GM21381 (cell line): ENCODE measurements at regions not wholly inside any gene's neighbourhood (a gene's known extent, or its start where the extent isn't known, plus 50 kb on each side); places are given as distances from the start of the nearest gene placed in this dataset.
"Not testable (repeated sequence)": the region's sequence is repeated elsewhere in the genome, so short reads cannot be mapped to it uniquely, and the experiment has no call there.

ENCODE experiments used
- ATAC-seq: cut with Tn5 transposase; IDR thresholded peaks from one replicate; pipeline ENCODE4 v1.9.1; 2021; ENCODE audit warnings: mild to moderate bottlenecking, moderate library complexity; ENCODE audit not compliant: unreplicated experiment

- no peak for ATAC-seq
Measured at GRCh38 chr10:57962839-57963238, 304.9 kb downstream of the IPMK start.

DNA sequence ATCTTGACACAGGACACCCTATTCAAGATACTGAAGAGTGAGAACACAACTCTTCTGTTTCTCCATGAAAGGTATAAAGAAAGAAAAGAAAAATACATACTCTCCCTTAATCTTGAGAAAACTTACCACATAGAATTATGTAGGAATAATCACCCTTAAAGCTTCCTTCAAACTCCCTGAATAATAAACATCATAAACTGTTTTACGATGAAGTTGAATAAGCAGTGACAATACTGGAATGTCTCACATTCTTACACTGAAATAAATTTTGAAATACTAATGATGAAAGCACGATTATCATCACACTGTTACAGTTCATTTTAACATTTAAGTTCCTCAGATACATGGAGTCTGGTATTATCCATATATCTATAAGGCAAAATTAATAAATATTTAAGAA, 306.2 kb downstream of the IPMK start:
- ATAC-seq = no peak

GRCh38 chr10:57960406-57960805, 307.3 kb downstream of the IPMK start:
- ATAC-seq = no peak

DNA sequence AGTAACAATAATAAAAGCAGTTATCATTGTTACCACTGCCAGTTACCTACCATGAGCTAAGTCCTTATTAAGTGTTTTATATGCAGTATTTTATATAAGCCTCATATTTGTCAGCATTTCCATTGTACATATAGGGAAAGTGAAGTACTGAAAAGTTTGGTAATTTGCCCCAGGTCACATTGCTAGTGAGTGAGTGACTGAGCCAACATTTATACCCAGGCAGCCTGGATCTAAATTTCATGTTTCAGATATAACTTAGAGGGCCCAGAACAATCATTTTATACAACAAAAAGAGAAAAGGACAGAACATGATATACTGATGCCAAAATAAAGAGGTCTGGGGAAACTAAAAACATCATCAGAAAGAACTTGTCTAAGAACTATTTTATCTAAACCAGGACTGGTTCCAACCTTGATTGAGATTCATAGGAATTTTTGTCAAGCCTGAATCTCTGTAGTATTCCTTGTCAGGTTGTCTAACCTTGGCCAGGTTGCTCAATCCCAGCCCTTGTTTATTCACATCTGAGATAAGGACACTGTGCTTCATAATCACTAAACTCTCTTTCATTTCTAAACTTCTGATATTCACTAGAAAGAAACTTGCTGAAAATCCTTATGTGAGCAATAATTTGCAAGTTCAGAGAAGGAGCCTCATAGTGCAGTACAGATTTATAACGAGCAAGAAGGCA, 308.2 kb downstream of the IPMK start:
- ATAC-seq = no peak

DNA sequence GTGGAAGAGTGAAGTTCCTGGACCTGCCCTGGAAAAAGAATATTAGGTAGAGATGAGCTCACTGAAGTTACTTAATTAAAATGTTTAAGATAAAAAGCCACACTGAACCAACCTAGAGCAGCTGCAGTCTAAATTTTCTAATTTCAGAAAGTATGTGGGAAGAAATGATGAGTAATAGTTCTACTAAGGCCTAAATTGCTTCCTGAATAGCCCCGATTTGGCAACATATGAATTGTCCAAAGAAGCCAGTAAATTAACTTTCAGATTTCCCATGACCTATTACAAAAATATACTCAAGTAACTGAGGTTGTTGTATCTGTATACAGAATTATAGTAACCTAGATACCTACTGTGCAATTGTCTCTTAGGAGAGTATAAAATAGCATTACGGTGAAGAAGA, 312.6 kb downstream of the IPMK start:
- ATAC-seq = no peak

GRCh38 chr10:57952741-57953140, 315.0 kb downstream of the IPMK start:
- no peak for ATAC-seq

DNA sequence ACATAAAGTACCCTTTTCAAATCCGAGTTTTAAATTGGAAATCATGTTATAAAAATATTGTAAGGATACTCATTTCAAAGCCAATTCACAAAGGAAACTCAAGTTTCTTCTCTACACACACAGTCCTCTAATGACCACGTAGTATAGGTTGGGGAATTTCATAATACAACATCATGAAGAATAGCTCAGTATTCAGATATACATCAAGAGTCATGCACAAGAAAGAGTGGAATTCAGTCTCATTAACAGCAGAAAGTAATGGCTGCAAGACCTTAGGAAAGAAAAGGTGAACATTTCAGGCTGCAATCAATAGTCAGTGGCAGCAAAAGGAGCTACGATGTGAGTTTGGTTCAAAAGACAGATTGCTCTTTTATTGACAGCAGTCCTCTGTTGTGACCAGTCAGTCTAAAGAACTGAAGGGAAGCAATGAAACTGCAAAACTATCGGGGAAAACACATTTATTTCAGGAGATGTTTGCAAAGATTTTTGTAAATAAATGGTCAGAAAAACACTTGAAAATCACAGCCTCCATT, 317.2 kb downstream of the IPMK start:
- ATAC-seq = no peak

GRCh38 chr10:57948796-57949195, 318.9 kb downstream of the IPMK start:
- ATAC-seq = no peak

DNA sequence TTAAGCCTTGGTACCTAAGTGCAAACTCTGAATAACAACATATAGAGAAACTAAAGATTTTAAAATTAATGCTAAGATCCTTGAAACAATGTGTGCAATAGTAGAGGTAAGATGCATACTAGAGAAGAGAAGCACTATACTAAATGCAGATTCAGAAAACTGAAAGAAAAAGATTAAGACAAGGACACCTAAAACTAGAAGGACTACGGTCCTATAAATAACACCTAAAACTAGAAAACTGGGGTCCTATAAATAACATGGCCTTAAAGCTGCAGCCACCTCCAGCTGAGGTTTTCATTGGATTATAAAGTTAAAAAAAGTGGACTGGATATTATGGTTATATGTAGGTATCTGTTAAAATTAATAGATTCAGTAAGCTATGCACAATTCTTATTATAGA, 320.9 kb downstream of the IPMK start:
- ATAC-seq = no peak

DNA sequence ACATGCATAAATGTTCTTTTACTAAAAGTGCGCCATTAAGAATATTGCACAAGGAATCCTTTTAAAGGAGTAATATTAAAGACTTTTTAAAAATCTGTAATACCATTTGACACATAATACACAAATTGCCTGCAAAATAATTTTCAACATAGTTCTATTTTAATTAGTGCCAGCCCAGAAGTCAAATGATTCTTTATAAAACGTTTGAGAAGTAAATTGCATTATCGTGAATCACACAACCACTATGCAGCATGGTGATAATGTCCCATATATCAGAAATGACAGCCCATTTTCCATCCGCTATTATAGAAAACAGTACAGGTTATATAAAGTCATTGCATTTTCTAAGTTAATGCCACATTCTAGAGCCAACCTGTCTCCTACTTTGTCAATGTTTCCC, 324.0 kb downstream of the IPMK start:
- ATAC-seq = no peak

GRCh38 chr10:57925045-57925444, 342.6 kb downstream of the IPMK start:
- no peak for ATAC-seq

DNA sequence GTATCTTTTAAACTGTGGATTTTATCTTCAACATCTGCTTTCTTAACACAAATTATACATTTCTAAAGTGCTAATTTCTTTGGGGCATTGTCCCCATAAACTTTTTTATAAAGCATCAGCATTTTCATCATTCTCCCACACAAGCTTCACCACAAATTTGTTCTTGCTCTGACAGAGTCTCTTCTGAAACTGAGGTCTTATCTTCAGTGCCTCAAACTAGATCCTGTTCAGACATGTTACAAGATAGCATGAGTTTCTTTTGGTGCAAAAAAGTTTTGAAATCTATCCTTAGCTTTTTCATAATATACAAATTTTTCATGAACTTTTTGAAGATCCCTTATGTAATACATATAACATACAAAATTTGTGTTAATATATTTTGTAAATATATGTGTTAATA, 346.6 kb downstream of the IPMK start:
- ATAC-seq = no peak

GRCh38 chr10:57919864-57920263, 347.8 kb downstream of the IPMK start:
- no peak for ATAC-seq

DNA sequence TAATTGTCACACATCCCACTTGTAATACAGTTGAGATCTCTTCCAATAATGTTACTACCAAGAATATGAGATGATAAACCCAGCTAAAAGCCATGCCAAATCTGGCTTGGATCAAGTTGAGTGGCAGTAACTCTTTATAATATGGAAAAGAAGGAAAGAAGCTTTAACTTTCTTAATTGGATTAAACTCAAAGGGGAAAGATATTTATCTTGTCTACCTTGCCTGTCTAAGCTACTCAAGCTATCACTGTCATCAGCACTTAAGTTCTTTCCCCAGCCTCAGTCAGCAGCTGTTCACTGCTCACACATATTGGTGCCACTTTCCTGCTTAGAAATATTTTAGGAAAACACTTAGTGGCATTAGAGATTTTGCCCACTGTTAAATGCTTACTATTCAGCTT, 350.7 kb downstream of the IPMK start:
- no peak for ATAC-seq

DNA sequence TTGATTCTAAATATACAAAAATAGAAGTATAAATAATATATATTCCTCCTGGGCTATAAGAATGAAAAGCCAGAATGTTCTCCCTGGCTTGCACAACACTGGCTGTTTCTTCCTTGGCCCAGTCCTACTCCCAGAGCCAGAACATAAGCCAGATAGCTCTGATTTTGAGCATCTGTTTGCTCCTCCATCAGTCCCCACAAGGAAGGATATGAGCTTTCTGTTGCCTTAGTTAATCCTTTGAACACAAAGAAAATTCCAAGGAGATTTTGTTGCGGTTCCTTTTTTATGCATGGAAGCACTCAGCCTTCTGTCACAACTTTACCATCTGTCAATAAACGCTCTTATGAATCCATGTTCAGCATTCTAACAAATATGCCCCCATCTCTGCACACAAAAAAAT, 361.8 kb downstream of the IPMK start:
- no peak for ATAC-seq

DNA sequence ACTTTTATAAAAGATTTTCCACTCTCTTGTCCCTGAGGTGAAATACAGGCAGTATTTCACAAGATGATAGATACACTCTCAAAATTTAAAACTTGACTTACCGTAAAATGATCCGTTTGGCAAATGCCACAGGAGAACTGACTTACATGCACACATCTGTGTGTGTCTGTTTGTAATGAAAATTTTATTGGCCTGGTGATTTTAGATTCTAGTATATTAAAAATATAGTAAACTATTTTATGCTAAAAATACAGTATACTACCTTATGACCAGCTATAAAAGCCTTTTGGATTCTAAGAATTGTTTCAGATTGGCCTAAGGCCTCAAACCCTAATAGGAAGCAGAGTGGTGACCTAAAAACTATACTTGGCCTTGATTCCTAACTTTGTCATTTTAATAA, 362.7 kb downstream of the IPMK start:
- ATAC-seq = no peak

- no peak for ATAC-seq
Measured at GRCh38 chr10:57898231-57898630, 369.5 kb downstream of the IPMK start.

GRCh38 chr10:57897611-57898010, 370.1 kb downstream of the IPMK start:
- no peak for ATAC-seq

- ATAC-seq = no peak
Measured at GRCh38 chr10:57894361-57894760, 373.3 kb downstream of the IPMK start.

- no peak for ATAC-seq
Measured at GRCh38 chr10:57891201-57892006, 376.3 kb downstream of the IPMK start.

- ATAC-seq = no peak
Measured at GRCh38 chr10:57890691-57891090, 377.0 kb downstream of the IPMK start.

DNA sequence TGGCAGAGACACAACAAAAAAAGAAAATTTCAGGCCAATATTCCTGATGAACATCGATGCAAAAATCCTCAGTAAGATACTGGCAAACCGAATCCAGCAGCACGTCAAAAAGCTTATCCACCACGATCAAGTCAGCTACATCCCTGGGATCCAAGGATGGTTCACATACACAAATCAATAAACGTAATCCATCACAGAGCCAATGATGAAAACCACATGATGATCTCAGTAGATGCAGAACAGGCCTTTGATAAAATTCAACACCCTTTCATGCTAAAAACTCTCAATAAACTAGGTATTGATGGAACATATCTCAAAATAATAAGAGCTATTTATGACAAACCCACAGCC, 382.1 kb downstream of the IPMK start:
- not testable (repeated sequence) for ATAC-seq
